H1 (cell line): ENCODE measurements at regions not wholly inside any gene's neighbourhood (a gene's known extent, or its start where the extent isn't known, plus 50 kb on each side); places are given as distances from the start of the nearest gene placed in this dataset.
A peak's percentile ranks its signal among the peaks of the same experiment; 100 is the strongest.

Experiments used
- CTCF ChIA-PET: fragments of 300-600 bp; sonication (Branson Sonifier 250); formaldehyde crosslinking; loops from one replicate; lab custom pipeline; 2021; ENCODE audit not compliant: partially characterized antibody; lab: Charles Lee
- POLR2A ChIA-PET: fragments of 300-600 bp; sonication (Branson Sonifier 250); formaldehyde crosslinking; loops from one replicate; lab custom pipeline; 2021; ENCODE audit warnings: inconsistent platforms; ENCODE audit not compliant: partially characterized antibody; lab: Charles Lee
- DNase-seq, 2 experiments: peaks; one replicate each; pipeline versions ENCODE4 v3.0.0 to v3.0.0-alpha.2; 2010 to 2022; ENCODE audit warnings: low spot score in 2 of 2, low read depth in 1 of 2, mixed read lengths in 1 of 2
- FAIRE-seq: peaks from 2 replicates; lab custom pipeline; 2011; peaks lifted over from hg19 to GRCh38; lab: Jason Lieb, UNC
- H2AFZ ChIP-seq: 2 replicates; pipeline ENCODE4 v1.8.1; 2012; ENCODE audit warnings: low read length, inconsistent platforms
- H2AK5ac ChIP-seq: 2 replicates; pipeline ENCODE4 v1.6.1; 2013; ENCODE audit warnings: low read depth, low read length
- H2BK120ac ChIP-seq: replicated peaks from 2 replicates; pipeline ENCODE3; 2013; ENCODE audit warnings: low read depth, low read length, inconsistent platforms
- H2BK12ac ChIP-seq: 2 replicates; pipeline ENCODE4 v1.6.1; 2013; ENCODE audit warnings: low read depth, low read length
- H2BK15ac ChIP-seq: 2 replicates; pipeline ENCODE4 v1.6.1; 2013; ENCODE audit warnings: low read length
- H2BK20ac ChIP-seq: 2 replicates; pipeline ENCODE4 v1.6.1; 2013; ENCODE audit warnings: low read length
- H2BK5ac ChIP-seq: 2 replicates; pipeline ENCODE4 v1.6.1; 2013; ENCODE audit warnings: low read depth, low read length
- H3K14ac ChIP-seq: 2 replicates; pipeline ENCODE4 v1.6.1; 2013; ENCODE audit warnings: inconsistent platforms; ENCODE audit not compliant: insufficient read length
- H3K18ac ChIP-seq: 2 replicates; pipeline ENCODE4 v1.6.1; 2013; ENCODE audit warnings: low read length; ENCODE audit errors: extremely low read depth
- H3K23ac ChIP-seq: 2 replicates; pipeline ENCODE4 v1.6.1; 2013; ENCODE audit warnings: inconsistent platforms; ENCODE audit not compliant: insufficient read length
- H3K23me2 ChIP-seq: 2 replicates; pipeline ENCODE4 v1.6.1; 2013; ENCODE audit warnings: low read depth, low read length
- H3K27ac ChIP-seq: 2 replicates; pipeline ENCODE4 v1.6.1; 2011; ENCODE audit warnings: low read depth, low read length, inconsistent platforms
- H3K27me3 ChIP-seq, 4 experiments: replicated peaks in 1 of 4; 1 replicate in 1 of 4; 2 replicates in 3 of 4; pipeline versions ENCODE4 v1.6.1 to v1.8.1; 2011 to 2013; ENCODE audit warnings: low read length in 3 of 4, mild to moderate bottlenecking in 3 of 4, inconsistent platforms in 2 of 4, mixed read lengths in 2 of 4, moderate library complexity in 1 of 4; ENCODE audit not compliant: control insufficient read depth in 3 of 4, insufficient read depth in 3 of 4; ENCODE audit errors: extremely low read depth in 1 of 4
- H3K36me3 ChIP-seq, 4 experiments: 2 replicates each; pipeline versions ENCODE4 v1.6.1 to v1.8.1; 2011 to 2013; ENCODE audit warnings: mild to moderate bottlenecking in 4 of 4, low read length in 3 of 4, moderate library complexity in 2 of 4, control low read depth in 1 of 4, inconsistent platforms in 1 of 4; ENCODE audit not compliant: insufficient read depth in 4 of 4, control insufficient read depth in 2 of 4
- H3K4ac ChIP-seq: replicated peaks from 2 replicates; pipeline ENCODE3; 2013; ENCODE audit warnings: low read length, low read depth, mixed read lengths, inconsistent platforms; ENCODE audit not compliant: insufficient read length
- H3K4me1 ChIP-seq, 4 experiments: replicated peaks in 1 of 4; 1 replicate in 1 of 4; 2 replicates in 3 of 4; pipeline versions ENCODE4 v1.6.1 to v1.8.1; 2011 to 2013; ENCODE audit warnings: low read length in 3 of 4, inconsistent platforms in 2 of 4, mixed read lengths in 1 of 4; ENCODE audit not compliant: insufficient read depth in 4 of 4, control insufficient read depth in 3 of 4
- H3K4me2 ChIP-seq, 2 experiments: 2 replicates each; pipeline versions ENCODE4 v1.6.1 to v1.8.1; 2011 to 2013; ENCODE audit warnings: low read depth in 2 of 2, low read length in 2 of 2, control low read depth in 1 of 2, inconsistent platforms in 1 of 2, mild to moderate bottlenecking in 1 of 2; ENCODE audit not compliant: insufficient read depth in 1 of 2
- H3K4me3 ChIP-seq, 4 experiments: fragments of 200-600, 300-600 bp in 1 of 4; sonication (generic), shearing (Covaris generic), sonication (Bioruptor Twin) in 1 of 4; 2 replicates each; pipeline versions ENCODE4 v1.5.1 to v1.8.1; 2011 to 2016; ENCODE audit warnings: low read length in 4 of 4, low read depth in 3 of 4, control low read depth in 2 of 4, inconsistent platforms in 2 of 4, mild to moderate bottlenecking in 2 of 4, mixed read lengths in 1 of 4, moderate library complexity in 1 of 4; ENCODE audit not compliant: insufficient read depth in 2 of 4; ENCODE audit errors: extremely low read depth in 1 of 4
- H3K56ac ChIP-seq: replicated peaks from 2 replicates; pipeline ENCODE3; 2013; ENCODE audit warnings: low read depth, mild to moderate bottlenecking, mixed read lengths, low read length, inconsistent platforms; ENCODE audit not compliant: insufficient read length
- H3K79me1 ChIP-seq: 2 replicates; pipeline ENCODE4 v1.6.1; 2013; ENCODE audit warnings: low read depth, low read length, control low read depth
- H3K79me2 ChIP-seq, 2 experiments: 2 replicates each; pipeline versions ENCODE4 v1.6.1 to v1.8.1; 2012 to 2013; ENCODE audit warnings: low read length in 2 of 2, mild to moderate bottlenecking in 2 of 2, inconsistent platforms in 1 of 2; ENCODE audit not compliant: insufficient read depth in 2 of 2, control insufficient read depth in 1 of 2
- H3K9ac ChIP-seq, 4 experiments: replicated peaks in 1 of 4; 1 replicate in 1 of 4; 2 replicates in 3 of 4; pipeline versions ENCODE4 v1.6.1 to v1.8.1; 2011 to 2013; ENCODE audit warnings: low read depth in 3 of 4, low read length in 3 of 4, control low read depth in 2 of 4, mild to moderate bottlenecking in 2 of 4, moderate library complexity in 2 of 4, inconsistent platforms in 1 of 4; ENCODE audit errors: extremely low read depth in 1 of 4
- H3K9me3 ChIP-seq, 2 experiments: 2 replicates each; pipeline versions ENCODE4 v1.6.1 to v1.8.1; 2012 to 2013; ENCODE audit warnings: mild to moderate bottlenecking in 2 of 2, moderate library complexity in 2 of 2, control low read depth in 1 of 2, inconsistent platforms in 1 of 2, low read depth in 1 of 2, low read length in 1 of 2, mixed read lengths in 1 of 2; ENCODE audit not compliant: insufficient read depth in 2 of 2
- H4K20me1 ChIP-seq, 2 experiments: replicated peaks in 1 of 2; 2 replicates each; pipeline versions ENCODE3 to v1.8.1; 2011 to 2013; ENCODE audit warnings: inconsistent platforms in 2 of 2, low read length in 2 of 2, mild to moderate bottlenecking in 1 of 2; ENCODE audit not compliant: insufficient read depth in 2 of 2, control insufficient read depth in 1 of 2
- H4K5ac ChIP-seq: 2 replicates; pipeline ENCODE4 v1.6.1; 2013; ENCODE audit warnings: low read length, low read depth, mixed read lengths, inconsistent platforms; ENCODE audit not compliant: insufficient read length
- H4K8ac ChIP-seq: 2 replicates; pipeline ENCODE4 v1.8.0; 2013; ENCODE audit warnings: mild to moderate bottlenecking, moderate library complexity, low read length, inconsistent platforms; ENCODE audit not compliant: insufficient read depth; ENCODE audit errors: extremely low read depth
- H4K91ac ChIP-seq: replicated peaks from 2 replicates; pipeline ENCODE3; 2013; ENCODE audit warnings: low read length, mixed read lengths, inconsistent platforms; ENCODE audit not compliant: insufficient read length
- ASH2L ChIP-seq: fragments of 200-600, 300-600 bp; sonication (generic); IDR thresholded peaks from one replicate; pipeline ENCODE4 v1.7.1; 2017; ENCODE audit warnings: low read length
- ATF3 ChIP-seq: IDR thresholded peaks from 2 replicates; pipeline ENCODE4 v1.6.1; 2011; ENCODE audit warnings: low read depth, mild to moderate bottlenecking, low read length; ENCODE audit not compliant: insufficient read depth
- BCL11A ChIP-seq, 2 experiments: IDR thresholded peaks; one replicate each; pipeline ENCODE4 v1.6.1; 2011; ENCODE audit warnings: low read depth in 2 of 2, low read length in 2 of 2, mild to moderate bottlenecking in 2 of 2
- BRCA1 ChIP-seq: IDR thresholded peaks from 2 replicates; pipeline ENCODE4 v1.6.1; 2012; ENCODE audit warnings: low read depth, low read length, improper control_type of control experiment
- EGR1 ChIP-seq: IDR thresholded peaks from 2 replicates; pipeline ENCODE4 v1.6.1; 2011; ENCODE audit warnings: low read depth, low read length, borderline replicate concordance
- HDAC2 ChIP-seq, 2 experiments: fragments of 300-600 bp in 1 of 2; sonication (generic) in 1 of 2; IDR thresholded peaks; 2 replicates each; pipeline ENCODE4 v1.6.1; 2011 to 2012; ENCODE audit warnings: low read depth in 2 of 2, low read length in 2 of 2, mild to moderate bottlenecking in 2 of 2, moderate library complexity in 2 of 2, borderline replicate concordance in 1 of 2, inconsistent platforms in 1 of 2
- JUND ChIP-seq: IDR thresholded peaks from 2 replicates; pipeline ENCODE4 v1.6.1; 2011; ENCODE audit warnings: mild to moderate bottlenecking, improper control_type of control experiment, low read length
- KDM4A ChIP-seq: IDR thresholded peaks from one replicate; pipeline ENCODE4 v1.7.1; 2012; ENCODE audit warnings: low read depth, mild to moderate bottlenecking, moderate library complexity, low read length, inconsistent platforms; ENCODE audit not compliant: severe bottlenecking
- POLR2A ChIP-seq, 2 experiments: IDR thresholded peaks; 1 replicate in 1 of 2; 2 replicates in 1 of 2; pipeline ENCODE4 v1.6.1; 2011; ENCODE audit warnings: low read depth in 2 of 2, low read length in 2 of 2, mild to moderate bottlenecking in 2 of 2; ENCODE audit errors: control extremely low read depth in 1 of 2
- POLR2AphosphoS5 ChIP-seq: IDR thresholded peaks from 2 replicates; pipeline ENCODE4 v1.6.1; 2011; ENCODE audit warnings: low read depth, low read length
- RBBP5 ChIP-seq: IDR thresholded peaks from 2 replicates; pipeline ENCODE4 v1.7.1; 2012; ENCODE audit warnings: low read depth, mild to moderate bottlenecking, inconsistent platforms, low read length, moderate library complexity, borderline replicate concordance
- RFX5 ChIP-seq: IDR thresholded peaks from 2 replicates; pipeline ENCODE4 v1.6.1; 2011; ENCODE audit warnings: low read depth, low read length, improper control_type of control experiment, borderline replicate concordance
- SIX5 ChIP-seq: IDR thresholded peaks from 2 replicates; pipeline ENCODE4 v1.6.1; 2011; ENCODE audit warnings: mild to moderate bottlenecking, low read depth, low read length
- SP4 ChIP-seq: IDR thresholded peaks from 2 replicates; pipeline ENCODE4 v1.6.1; 2012; ENCODE audit warnings: low read length, inconsistent platforms
- SRF ChIP-seq: IDR thresholded peaks from 2 replicates; pipeline ENCODE4 v1.6.1; 2011; ENCODE audit warnings: mild to moderate bottlenecking, low read depth, low read length, moderate library complexity
- SUZ12 ChIP-seq: fragments of 200-600 bp; sonication (generic); IDR thresholded peaks from 2 replicates; pipeline ENCODE4 v1.6.1; 2012; ENCODE audit warnings: mild to moderate bottlenecking, inconsistent platforms, low read length, moderate library complexity, mixed read lengths
- WGBS, 2 experiments: shearing (Covaris generic) in 1 of 2; methylation state at CpG; one replicate each; pipeline versions ENCODE4 v1.1.6 to v1.1.7; 2013 to 2015; ENCODE audit warnings: low lambda C conversion rate in 2 of 2, mixed read lengths in 2 of 2, inconsistent platforms in 1 of 2, low coverage in 1 of 2, missing lambda C conversion rate in 1 of 2; ENCODE audit not compliant: insufficient replicate concordance in 2 of 2, insufficient coverage in 1 of 2, insufficient read length in 1 of 2; ENCODE audit errors: extremely low coverage in 1 of 2, missing lambda C conversion rate in 1 of 2; 5-methylcytosine and 5-hydroxymethylcytosine counted together

- Histone ChIP-seq H4K8ac (no peak overlapping the region), H3K79me1 (no peaks in the 10 kb centered on the region), H2BK5ac (no peak overlapping the region), H4K5ac (no peak overlapping the region), H3K4me1 (no peaks in the 10 kb centered on the region), H2BK120ac (no peak overlapping the region), H4K91ac (no peak overlapping the region), H3K4ac (no peak overlapping the region), H3K27me3 (no peaks in the 10 kb centered on the region), H3K36me3 (no peaks in the 10 kb centered on the region), H3K9me3 (no peaks in the 10 kb centered on the region), H3K23me2 (no peaks in the 10 kb centered on the region), H3K23ac (no peak overlapping the region), H3K18ac (no peak overlapping the region), H3K56ac (no peak overlapping the region), H3K4me3 (no peak overlapping the region), H2AFZ (peak overlapping the region; percentile 14; the same call in 1 of the 2 replicates), H4K20me1 (no peaks in the 10 kb centered on the region), H3K79me2 (no peaks in the 10 kb centered on the region), H2AK5ac (no peak overlapping the region), H3K4me2 (no peak overlapping the region), H2BK20ac (no peak overlapping the region), H2BK15ac (no peak overlapping the region), H3K14ac (no peak overlapping the region), H3K27ac (no peak overlapping the region), H3K9ac (no peak overlapping the region), H2BK12ac (no peak overlapping the region)
- WGBS, 2 experiments: 94% methylated on average over 1 of the region's 1 CpG; no CpG with 5 or more reads in 1 of the 2 experiments
- ChIA-PET POLR2A (interaction anchor here (1.0 kb wide), 1 partner anchor 27 kb away, joined by 3 read pairs; no protein-coding TSS in a partner anchor), CTCF (interaction anchor here (0.8 to 2.3 kb wide), 10 partner anchors 11 to 522 kb away, joined by 3 to 17 read pairs (median 3); no protein-coding TSS in a partner anchor)
- DNase-seq (no peak), FAIRE-seq (no peak)
- no peak for TF ChIP-seq SUZ12
- no peak for TF ChIP-seq BRCA1
- TF ChIP-seq HDAC2 (IDR thresholded peaks at IDR 0.05; ENCODE audit: borderline replicate concordance in 1 of 2, low read depth in 2 of 2, low read length in 2 of 2): no peak
- no peak for TF ChIP-seq BCL11A (IDR thresholded peaks at IDR 0.05; ENCODE audit: low read depth in 2 of 2, low read length in 2 of 2)
- no peak for TF ChIP-seq EGR1
- no peak for TF ChIP-seq SIX5
- TF ChIP-seq POLR2A (IDR thresholded peaks at IDR 0.05; ENCODE audit: control extremely low read depth in 1 of 2, low read depth in 2 of 2, low read length in 2 of 2): no peak
- TF ChIP-seq SP4: no peak
- TF ChIP-seq RFX5: no peak
- TF ChIP-seq RBBP5: no peak
- no peak for TF ChIP-seq POLR2AphosphoS5
- no peak for TF ChIP-seq JUND
- TF ChIP-seq ASH2L: no peak
- no peak for TF ChIP-seq KDM4A
- TF ChIP-seq ATF3: no peak
- no peak for TF ChIP-seq SRF
These were observed 235.1 kb upstream of the PRR16 start for GRCh38 chr5:120229036-120229435.
